HG02588 (cell line): ENCODE measurements at regions not wholly inside any gene's neighbourhood (a gene's known extent, or its start where the extent isn't known, plus 50 kb on each side); places are given as distances from the start of the nearest gene placed in this dataset.

Source experiments
- ATAC-seq: cut with Tn5 transposase; IDR thresholded peaks from one replicate; pipeline ENCODE4 v1.9.1; 2021; ENCODE audit warnings: mild to moderate bottlenecking, moderate library complexity; ENCODE audit not compliant: unreplicated experiment

- ATAC-seq = no peak
Observed at GRCh38 chr3:160129459-160130061, 95.7 kb upstream of the C3orf80 start.

GRCh38 chr3:160130071-160130470, 95.2 kb upstream of the C3orf80 start:
- no peak for ATAC-seq

GRCh38 chr3:160130950-160131349, 94.3 kb upstream of the C3orf80 start:
- ATAC-seq = no peak

- no peak for ATAC-seq
Observed at GRCh38 chr3:160132226-160132625, 93.0 kb upstream of the C3orf80 start.

- ATAC-seq = no peak
Observed at GRCh38 chr3:160133757-160134156, 91.5 kb upstream of the C3orf80 start.

- ATAC-seq = no peak
Observed at GRCh38 chr3:160134454-160134853, 90.8 kb upstream of the C3orf80 start.

- no peak for ATAC-seq
Observed at GRCh38 chr3:160134964-160135363, 90.3 kb upstream of the C3orf80 start.

- ATAC-seq = no peak
Observed at GRCh38 chr3:160135851-160136250, 89.4 kb upstream of the C3orf80 start.

GRCh38 chr3:160136421-160136820, 88.8 kb upstream of the C3orf80 start:
- no peak for ATAC-seq

GRCh38 chr3:160139291-160139690, 85.9 kb upstream of the C3orf80 start:
- ATAC-seq = no peak

GRCh38 chr3:160140756-160141155, 84.5 kb upstream of the C3orf80 start:
- ATAC-seq = no peak

- no peak for ATAC-seq
Observed at GRCh38 chr3:160141485-160142185, 83.6 kb upstream of the C3orf80 start.

GRCh38 chr3:160143482-160143881, 81.7 kb upstream of the C3orf80 start:
- ATAC-seq = no peak

GRCh38 chr3:160150066-160150465, 75.2 kb upstream of the C3orf80 start:
- ATAC-seq = no peak

GRCh38 chr3:160150525-160150924, 74.7 kb upstream of the C3orf80 start:
- no peak for ATAC-seq

GRCh38 chr3:160152638-160153037, 72.6 kb upstream of the C3orf80 start:
- no peak for ATAC-seq

GRCh38 chr3:160154033-160154432, 71.2 kb upstream of the C3orf80 start:
- ATAC-seq = no peak

- no peak for ATAC-seq
Observed at GRCh38 chr3:160154596-160154995, 70.6 kb upstream of the C3orf80 start.

GRCh38 chr3:160157321-160157720, 67.9 kb upstream of the C3orf80 start:
- no peak for ATAC-seq

GRCh38 chr3:160159341-160159740, 65.9 kb upstream of the C3orf80 start:
- no peak for ATAC-seq

- no peak for ATAC-seq
Observed at GRCh38 chr3:160159806-160160205, 65.4 kb upstream of the C3orf80 start.

GRCh38 chr3:160161921-160162320, 63.3 kb upstream of the C3orf80 start:
- no peak for ATAC-seq

- ATAC-seq = no peak
Observed at GRCh38 chr3:160162440-160162839, 62.8 kb upstream of the C3orf80 start.
